DMS153 treated with DMSO at 0.1 percent for 48 hours (cell line): ENCODE measurements at regions not wholly inside any gene's neighbourhood (a gene's known extent, or its start where the extent isn't known, plus 50 kb on each side); places are given as distances from the start of the nearest gene placed in this dataset.
A peak's percentile ranks its signal among the peaks of the same experiment; 100 is the strongest.

Experiments used
- DNase-seq: peaks from one replicate; lab custom pipeline; 2025; ENCODE audit not compliant: unreplicated experiment; lab: John Stamatoyannopoulos, UW

DNA sequence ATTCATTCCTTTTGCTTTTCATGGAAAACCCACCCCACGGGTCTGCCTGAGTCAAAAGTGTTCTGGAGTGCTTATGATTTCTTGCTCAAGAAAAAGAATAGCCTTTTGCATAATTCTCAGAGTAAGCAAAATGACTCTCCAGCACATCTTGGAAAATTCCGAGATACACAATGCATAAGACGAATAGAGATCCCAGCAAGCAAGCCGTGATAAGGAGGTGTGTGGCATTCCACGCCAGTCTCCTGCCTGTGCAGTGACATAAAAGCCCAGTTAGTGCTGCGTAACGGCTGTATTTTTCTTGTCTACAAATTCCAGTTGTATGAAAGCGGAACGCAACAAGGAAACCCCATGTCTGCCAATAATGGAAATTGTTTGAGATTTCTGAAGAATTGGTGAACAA is 237.9 kb upstream of the GATB start:
- DNase-seq, result no peak

DNA sequence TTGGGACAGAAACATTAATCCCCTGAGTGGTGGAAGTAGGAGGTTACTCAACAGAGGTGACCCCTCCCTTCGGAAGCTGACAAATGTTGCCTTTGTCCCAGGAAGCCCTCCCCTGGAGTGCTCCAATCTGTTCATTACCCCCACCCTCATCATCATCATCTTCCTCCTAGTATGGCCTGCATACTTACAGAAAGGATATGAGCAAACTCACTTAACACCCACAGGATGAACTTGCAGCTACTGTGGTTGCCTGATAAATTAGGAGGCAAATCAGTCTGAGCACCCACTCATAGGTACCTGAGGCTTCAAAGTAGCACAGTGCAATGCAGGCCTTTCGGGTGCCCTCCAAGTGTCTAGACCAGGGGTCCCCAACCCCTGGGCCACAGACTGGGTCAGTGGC is 236.7 kb upstream of the GATB start:
- no peak for DNase-seq

- DNase-seq, result no peak
These were observed 233.6 kb upstream of the GATB start for GRCh38 chr4:151994429-151994828.

DNA sequence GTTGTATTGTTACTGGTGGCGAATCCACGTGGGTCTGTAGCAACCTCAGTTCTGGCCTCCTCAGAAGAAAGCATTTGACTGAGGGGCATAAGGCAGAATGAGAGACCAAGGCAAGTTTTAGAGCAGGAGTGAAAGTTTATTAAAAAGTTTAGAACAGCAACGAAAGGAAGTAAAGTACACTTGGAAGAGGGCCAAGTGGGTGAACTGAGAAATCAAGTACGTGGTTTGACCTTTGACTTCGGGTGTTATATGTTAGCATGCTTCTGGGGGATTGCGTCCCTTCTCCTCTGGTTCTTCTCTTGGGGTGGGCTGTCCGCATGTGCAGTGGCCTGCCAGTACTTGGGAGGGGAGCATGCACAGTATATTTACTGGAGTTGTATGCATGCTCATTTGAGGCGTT is 232.7 kb upstream of the GATB start:
- DNase-seq, result no peak

GRCh38 chr4:151992332-151993154 is 231.7 kb upstream of the GATB start:
- no peak for DNase-seq

- DNase-seq, result no peak
These were observed 231.0 kb upstream of the GATB start for GRCh38 chr4:151991884-151992167.

GRCh38 chr4:151991001-151991883 is 230.4 kb upstream of the GATB start:
- DNase-seq, result no peak

GRCh38 chr4:151990201-151990600 is 229.4 kb upstream of the GATB start:
- no peak for DNase-seq

DNA sequence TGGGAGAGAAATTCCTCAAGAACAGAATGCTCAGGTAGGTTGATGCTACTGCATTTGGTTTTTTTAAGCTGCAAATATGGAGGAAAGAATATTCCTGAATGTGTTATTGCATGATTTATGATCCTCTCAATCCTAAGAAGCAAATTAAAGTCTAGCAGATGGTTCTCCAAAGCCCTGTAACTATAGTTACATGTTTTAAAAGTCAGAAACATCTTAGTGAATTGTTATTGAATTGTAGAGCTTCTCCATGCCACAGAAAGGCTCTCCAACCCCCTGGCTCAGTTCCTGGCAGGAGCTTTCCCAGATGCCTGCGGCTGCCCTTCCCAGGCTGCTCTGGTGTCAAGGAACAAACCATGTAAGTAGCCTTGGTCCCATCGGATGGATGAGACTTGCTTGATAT is 227.8 kb upstream of the GATB start:
- DNase-seq, result no peak

GRCh38 chr4:151987606-151988005 is 226.8 kb upstream of the GATB start:
- no peak for DNase-seq

GRCh38 chr4:151983854-151984253 is 223.0 kb upstream of the GATB start:
- peak; percentile 55 for DNase-seq

DNA sequence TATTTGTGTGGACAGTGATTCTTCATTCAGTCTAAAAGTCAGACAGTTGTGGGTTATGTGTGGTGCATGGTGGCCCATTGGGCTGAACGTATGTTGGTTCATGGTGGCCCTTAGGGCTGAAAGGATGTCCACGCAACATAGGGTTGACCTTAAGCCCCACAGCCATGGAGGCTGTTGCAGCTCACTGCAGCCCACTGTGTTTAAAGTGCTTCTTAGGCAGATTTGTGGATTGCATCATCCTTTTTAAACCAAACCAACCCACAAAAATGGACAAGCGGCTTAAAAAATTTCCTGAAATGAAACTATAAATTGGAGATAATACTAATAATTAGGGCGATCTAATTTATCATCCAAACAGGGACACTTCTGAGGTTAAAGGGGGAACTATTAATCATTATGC is 219.0 kb upstream of the GATB start:
- no peak for DNase-seq

- DNase-seq, result no peak
These were observed 207.8 kb upstream of the GATB start for GRCh38 chr4:151968643-151969042.

DNA sequence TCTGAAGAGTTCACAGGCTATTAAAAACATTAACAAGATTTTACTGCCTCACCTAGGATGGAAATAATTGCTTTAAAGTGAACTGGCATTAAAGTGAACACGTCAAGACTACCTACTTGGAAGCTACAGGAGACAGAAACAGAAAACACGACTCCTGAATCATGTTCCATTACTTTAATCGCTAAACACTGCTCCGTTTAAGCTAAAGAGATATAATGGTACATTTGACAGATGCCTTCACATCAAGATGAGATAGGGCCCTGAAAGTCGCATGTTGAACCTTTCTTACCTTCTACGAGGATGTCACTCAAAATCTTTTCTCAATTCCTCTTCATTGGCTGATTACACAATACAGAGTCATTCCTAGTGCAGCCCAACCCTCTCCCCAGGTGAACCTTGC is 206.3 kb upstream of the GATB start:
- no peak for DNase-seq

- DNase-seq, result no peak
These were observed 201.5 kb upstream of the GATB start for GRCh38 chr4:151962138-151962823.

- no peak for DNase-seq
These were observed 200.6 kb upstream of the GATB start for GRCh38 chr4:151961456-151961855.

DNA sequence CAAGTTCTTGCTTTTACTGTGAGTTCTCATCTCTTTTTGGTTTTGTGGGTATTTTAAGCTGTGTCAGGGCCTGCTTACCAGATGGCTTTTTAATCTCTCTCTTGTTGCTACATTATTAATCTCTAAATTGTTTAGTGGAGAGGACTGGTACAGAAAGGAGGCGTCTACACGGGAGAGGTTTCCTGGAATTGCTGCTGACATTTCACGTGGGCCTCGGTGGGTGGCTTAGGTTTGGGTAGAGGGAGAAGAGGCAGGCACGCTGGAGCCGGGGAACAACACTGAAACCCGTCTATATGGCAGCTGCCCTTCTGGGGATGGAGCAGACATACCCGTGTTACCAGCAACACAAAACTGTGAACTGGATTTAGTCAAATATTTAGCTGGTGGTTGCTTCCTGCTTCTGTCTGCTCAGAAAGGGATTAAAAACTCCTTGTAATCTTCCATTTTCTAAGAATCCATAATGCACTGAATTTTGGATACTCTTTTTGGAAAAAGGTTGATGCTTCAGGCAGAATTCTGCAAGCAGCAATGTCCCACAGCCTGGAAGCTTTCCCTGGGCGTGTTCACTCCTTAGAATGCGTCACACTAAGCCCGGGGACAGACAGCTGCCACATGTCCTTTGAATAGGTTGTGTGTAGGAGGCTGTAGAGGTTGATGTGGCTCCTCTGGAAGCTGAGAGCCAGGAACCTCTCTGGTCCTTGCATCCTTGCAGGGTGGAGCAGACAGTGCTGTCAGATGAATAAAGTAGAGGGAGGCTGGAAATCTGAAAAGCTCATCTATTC is 199.8 kb upstream of the GATB start:
- no peak for DNase-seq

DNA sequence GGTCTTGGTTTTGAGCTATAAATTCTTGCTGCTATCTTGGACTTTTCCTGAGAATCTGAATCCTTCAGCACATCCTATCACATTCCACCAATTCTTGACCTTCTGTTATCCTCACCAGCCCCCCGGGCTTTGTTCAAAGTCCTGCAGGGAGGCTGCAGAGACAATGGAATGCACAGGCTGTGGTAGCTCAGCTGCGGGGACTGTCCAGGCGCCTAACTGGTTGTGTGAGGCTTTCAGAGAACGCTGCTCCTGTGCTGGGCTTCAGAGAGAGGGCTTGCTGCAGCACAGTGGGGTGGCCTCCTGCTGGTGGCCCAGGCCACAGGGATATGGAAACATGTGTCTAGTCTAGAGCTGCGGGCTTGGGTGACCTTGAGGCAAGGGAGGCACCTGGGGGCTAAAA is 196.3 kb upstream of the GATB start:
- no peak for DNase-seq

GRCh38 chr4:151955721-151956380 is 195.0 kb upstream of the GATB start:
- DNase-seq, result no peak

- no peak for DNase-seq
These were observed 193.1 kb upstream of the GATB start for GRCh38 chr4:151953795-151954372.
